ENCODE measurements at regions not wholly inside any gene's neighbourhood (a gene's known extent, or its start where the extent isn't known, plus 50 kb on each side); places are given as distances from the start of the nearest gene placed in this dataset.

- TF ChIP-seq CTCF (IDR thresholded peaks at IDR 0.05) (no peak), POLR2A (IDR thresholded peaks at IDR 0.05) (no peak)
Observed at GRCh38 chr22:46035380-46035741, 58.4 kb upstream of the WNT7B start.

All from adrenal gland (tissue), 5 donors.